ENCODE measurements at regions not wholly inside any gene's neighbourhood (a gene's known extent, or its start where the extent isn't known, plus 50 kb on each side); places are given as distances from the start of the nearest gene placed in this dataset.
A peak's percentile ranks its signal among the peaks of the same experiment; 100 is the strongest.

GRCh38 chr14:37665479-37665878 is 70.0 kb downstream of the TTC6 start:
- Histone ChIP-seq H3K27ac (ENCODE audit: low read depth, low read length) (no peak overlapping the region), H3K4me3 (ENCODE audit: low read depth, low read length) (no peak overlapping the region), H3K9me3 (ENCODE audit: control insufficient read depth, insufficient read depth, low read length) (no peaks in the 10 kb centered on the region), H3K27me3 (ENCODE audit: control insufficient read depth, insufficient read depth, low read length) (no peaks in the 10 kb centered on the region)
- DNase-seq (ENCODE audit: low read depth, low spot score), result no peak
- CTCF ChIA-PET, result no interaction called here
- POLR2A ChIA-PET, result no interaction called here
- no peak for TF ChIP-seq CTCF (IDR thresholded peaks at IDR 0.05; ENCODE audit: low read depth, low read length)

GRCh38 chr14:37665951-37666350 is 70.5 kb downstream of the TTC6 start:
- DNase-seq (ENCODE audit: low read depth, low spot score), result no peak
- Histone ChIP-seq H3K4me3 (ENCODE audit: low read depth, low read length) (no peak overlapping the region), H3K27ac (ENCODE audit: low read depth, low read length) (no peak overlapping the region), H3K9me3 (ENCODE audit: control insufficient read depth, insufficient read depth, low read length) (no peaks in the 10 kb centered on the region), H3K27me3 (ENCODE audit: control insufficient read depth, insufficient read depth, low read length) (no peaks in the 10 kb centered on the region)
- ChIA-PET POLR2A (no interaction called here), CTCF (no interaction called here)
- TF ChIP-seq CTCF (IDR thresholded peaks at IDR 0.05; ENCODE audit: low read depth, low read length), result no peak

- CTCF ChIA-PET, result interaction anchor here (1.0 kb wide), 1 partner anchor 519 kb away, joined by 3 read pairs; no protein-coding TSS in a partner anchor
- TF ChIP-seq CTCF (IDR thresholded peaks at IDR 0.05; ENCODE audit: low read depth, low read length), result no peak
- Histone ChIP-seq H3K27me3 (ENCODE audit: control insufficient read depth, insufficient read depth, low read length) (no peaks in the 10 kb centered on the region), H3K27ac (ENCODE audit: low read depth, low read length) (no peak overlapping the region), H3K4me3 (ENCODE audit: low read depth, low read length) (no peak overlapping the region), H3K9me3 (ENCODE audit: control insufficient read depth, insufficient read depth, low read length) (no peaks in the 10 kb centered on the region)
- POLR2A ChIA-PET, result no interaction called here
- peak; percentile 10 for DNase-seq (ENCODE audit: low read depth, low spot score)
These were observed 73.2 kb downstream of the TTC6 start for GRCh38 chr14:37668646-37669045.

GRCh38 chr14:37669242-37669641 is 73.8 kb downstream of the TTC6 start:
- DNase-seq (ENCODE audit: low read depth, low spot score), result no peak
- Histone ChIP-seq H3K9me3 (ENCODE audit: control insufficient read depth, insufficient read depth, low read length) (no peaks in the 10 kb centered on the region), H3K27ac (ENCODE audit: low read depth, low read length) (no peak overlapping the region), H3K27me3 (ENCODE audit: control insufficient read depth, insufficient read depth, low read length) (no peaks in the 10 kb centered on the region), H3K4me3 (ENCODE audit: low read depth, low read length) (no peak overlapping the region)
- no peak for TF ChIP-seq CTCF (IDR thresholded peaks at IDR 0.05; ENCODE audit: low read depth, low read length)
- POLR2A ChIA-PET, result no interaction called here
- CTCF ChIA-PET, result interaction anchor here (1.0 kb wide), 1 partner anchor 519 kb away, joined by 3 read pairs; no protein-coding TSS in a partner anchor

- CTCF ChIA-PET, result no interaction called here
- DNase-seq (ENCODE audit: low read depth, low spot score), result no peak
- H3K27me3 ChIP-seq (ENCODE audit: control insufficient read depth, insufficient read depth, low read length), result no peaks in the 10 kb centered on the region
- no peak overlapping the region for H3K4me3 ChIP-seq (ENCODE audit: low read depth, low read length)
- no peak overlapping the region for H3K27ac ChIP-seq (ENCODE audit: low read depth, low read length)
- H3K9me3 ChIP-seq (ENCODE audit: control insufficient read depth, insufficient read depth, low read length), result no peaks in the 10 kb centered on the region
- POLR2A ChIA-PET, result no interaction called here
- no peak for TF ChIP-seq CTCF (IDR thresholded peaks at IDR 0.05; ENCODE audit: low read depth, low read length)
These were observed 78.0 kb downstream of the TTC6 start for GRCh38 chr14:37673439-37673838.

Data from AG04450 (cell line).